Suppressor macrophage treated with lipopolysaccharide for 1 hour (primary cell): ENCODE measurements at regions not wholly inside any gene's neighbourhood (a gene's known extent, or its start where the extent isn't known, plus 50 kb on each side); places are given as distances from the start of the nearest gene placed in this dataset.

Experiments used
- DNase-seq, 3 donors: peaks; one replicate each; pipeline ENCODE4 v3.0.0-alpha.2; 2020 to 2022

GRCh38 chr5:23353286-23353685 lies 154.1 kb upstream of the PRDM9 start:
- DNase-seq: no peak

DNA sequence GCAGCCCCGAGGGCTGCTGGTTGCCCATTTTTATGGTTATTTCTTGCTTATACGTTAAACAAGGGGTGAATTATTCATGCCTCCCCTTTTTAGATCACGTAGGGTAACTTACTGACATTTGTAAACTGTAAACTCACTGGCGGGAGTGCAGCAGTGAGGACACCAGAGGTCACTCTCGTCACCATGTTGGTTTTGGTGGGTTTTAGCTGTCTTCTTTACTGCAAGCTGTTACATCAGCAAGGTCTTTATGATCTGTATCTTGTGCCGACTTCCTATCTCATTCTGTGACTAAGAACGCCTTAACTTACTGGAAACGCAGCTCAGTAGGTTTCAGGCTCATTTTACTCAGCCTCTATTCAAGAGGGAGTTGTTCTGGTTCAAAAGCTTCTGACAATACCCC lies 155.0 kb upstream of the PRDM9 start:
- DNase-seq: no peak

- no peak for DNase-seq
Observed at GRCh38 chr5:23343121-23343520, 164.3 kb upstream of the PRDM9 start.

- no peak for DNase-seq
Observed at GRCh38 chr5:23332650-23333251, 174.7 kb upstream of the PRDM9 start.

GRCh38 chr5:23330726-23331125 lies 176.7 kb upstream of the PRDM9 start:
- DNase-seq: no peak

- DNase-seq: no peak
Observed at GRCh38 chr5:23319901-23320300, 187.5 kb upstream of the PRDM9 start.

GRCh38 chr5:23318960-23319359 lies 188.4 kb upstream of the PRDM9 start:
- DNase-seq: no peak

GRCh38 chr5:23318166-23318565 lies 189.2 kb upstream of the PRDM9 start:
- DNase-seq: no peak

- no peak for DNase-seq
Observed at GRCh38 chr5:23316060-23316591, 191.3 kb upstream of the PRDM9 start.

DNA sequence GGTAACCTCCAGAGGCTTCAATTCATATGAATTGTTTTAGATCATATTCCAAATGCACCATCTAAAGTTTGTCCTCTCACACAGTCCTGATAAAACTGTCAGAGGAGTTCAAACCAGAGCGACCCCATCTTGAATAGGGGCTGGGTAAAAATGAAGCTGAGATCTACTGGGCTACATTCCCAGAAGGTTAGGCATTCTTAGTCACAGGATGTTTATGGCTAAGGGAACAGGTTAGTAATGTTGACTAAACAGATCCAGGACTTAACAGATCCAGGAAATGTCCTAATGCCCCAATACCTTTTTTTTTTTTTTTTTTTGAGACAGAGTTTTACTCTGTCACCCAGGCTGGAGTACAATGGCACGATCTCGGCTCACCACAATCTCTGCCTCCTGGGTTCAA lies 192.6 kb upstream of the PRDM9 start:
- no peak for DNase-seq

- no peak for DNase-seq
Observed at GRCh38 chr5:23305055-23305454, 202.4 kb upstream of the PRDM9 start.

- DNase-seq: no peak
Observed at GRCh38 chr5:23303836-23304235, 203.6 kb upstream of the PRDM9 start.

DNA sequence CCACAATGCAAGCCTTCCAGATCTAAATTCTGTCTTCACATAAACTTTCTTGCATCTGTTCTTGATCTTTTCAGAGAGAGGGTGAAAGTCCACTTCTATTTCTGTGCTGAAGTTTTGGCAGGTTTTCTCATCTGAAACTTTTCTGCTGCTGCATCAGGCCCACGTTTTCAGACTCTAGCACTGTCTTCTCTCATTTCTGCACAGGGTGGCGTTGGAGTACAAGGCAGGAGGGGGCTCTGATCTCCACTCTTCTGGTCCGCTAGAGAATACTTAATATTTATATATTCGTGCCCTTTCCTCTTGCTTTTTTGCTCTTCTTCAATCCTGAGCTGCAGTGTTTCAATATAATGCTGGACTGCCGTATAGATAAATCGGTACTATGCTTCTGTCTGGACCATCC lies 204.0 kb upstream of the PRDM9 start:
- no peak for DNase-seq

- no peak for DNase-seq
Observed at GRCh38 chr5:23302438-23302837, 205.0 kb upstream of the PRDM9 start.

DNA sequence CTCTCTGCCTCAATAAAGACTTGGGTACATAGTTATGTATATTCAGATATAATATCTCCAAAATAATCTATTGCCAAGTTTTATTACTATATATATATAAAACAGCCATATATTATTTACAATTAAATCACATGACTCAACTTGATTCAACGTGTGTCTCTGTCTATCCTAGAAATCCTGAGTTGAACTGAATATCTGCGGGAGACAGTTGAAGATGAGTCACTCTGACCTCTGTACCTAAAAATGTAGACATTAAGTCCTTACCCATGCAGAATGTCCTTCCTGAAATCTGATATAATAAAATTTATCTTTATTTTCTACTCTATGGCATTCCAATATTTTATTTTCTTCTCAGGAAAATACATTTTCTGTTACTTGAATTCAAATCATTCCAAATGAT lies 218.2 kb upstream of the PRDM9 start:
- DNase-seq: no peak

DNA sequence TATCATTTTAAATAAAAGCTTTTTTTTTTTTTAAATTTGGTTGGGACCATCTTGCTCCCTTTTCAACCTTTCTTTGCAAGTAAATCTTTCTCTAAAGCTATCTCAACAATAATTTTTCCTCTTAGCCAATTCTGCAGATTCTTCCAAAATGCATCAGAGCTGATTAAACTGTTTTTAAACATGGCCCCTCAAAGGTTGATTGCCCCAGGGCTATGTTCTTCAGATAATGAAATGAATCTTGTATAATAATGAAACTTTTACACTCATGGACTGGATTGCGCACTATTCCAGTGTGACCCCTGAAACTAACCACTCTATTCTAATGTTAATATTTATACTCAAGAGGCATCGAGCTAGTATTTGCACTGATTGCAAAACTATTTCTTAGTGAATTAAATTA lies 222.8 kb upstream of the PRDM9 start:
- DNase-seq: no peak

DNA sequence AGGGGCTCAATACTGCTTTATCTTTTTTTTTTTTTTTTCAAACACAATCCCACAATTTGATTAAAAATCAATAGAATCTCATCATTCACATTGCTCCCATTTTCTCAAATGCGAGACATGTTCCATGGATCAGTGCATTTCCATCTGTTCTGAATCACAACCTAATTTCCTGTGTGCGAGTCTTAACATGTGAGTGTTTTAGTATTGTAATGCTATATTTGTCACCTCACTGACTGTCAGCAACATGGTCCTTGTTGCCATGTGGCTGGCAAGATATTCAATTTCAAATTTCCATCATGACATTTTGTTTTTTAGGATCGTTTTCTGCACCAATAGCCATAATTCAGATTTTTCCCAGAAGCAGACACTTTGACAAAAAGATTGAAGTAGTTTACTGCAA lies 233.2 kb upstream of the PRDM9 start:
- no peak for DNase-seq

- no peak for DNase-seq
Observed at GRCh38 chr5:23269981-23270380, 237.4 kb upstream of the PRDM9 start.

GRCh38 chr5:23268136-23268535 lies 239.3 kb upstream of the PRDM9 start:
- no peak for DNase-seq

GRCh38 chr5:23260621-23261020 lies 246.8 kb upstream of the PRDM9 start:
- no peak for DNase-seq

DNA sequence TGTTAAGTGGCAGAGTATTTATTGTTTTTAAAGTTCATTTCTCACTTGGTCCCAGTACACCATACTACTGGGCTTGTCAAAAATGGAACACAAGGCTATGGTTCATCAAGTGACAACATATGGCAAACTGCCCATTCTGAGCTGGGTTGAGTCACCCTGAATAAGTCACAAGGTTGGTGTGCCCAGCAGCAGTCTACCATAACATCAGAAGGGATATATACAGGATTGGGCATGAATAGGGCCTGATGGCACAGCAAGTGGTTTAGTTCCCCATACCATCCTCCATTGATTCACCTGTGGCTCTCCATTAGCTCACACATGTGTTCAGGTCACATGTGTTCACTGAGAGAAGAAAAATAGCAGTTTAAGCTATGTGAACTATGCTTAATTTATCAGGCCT lies 249.8 kb upstream of the PRDM9 start:
- no peak for DNase-seq

DNA sequence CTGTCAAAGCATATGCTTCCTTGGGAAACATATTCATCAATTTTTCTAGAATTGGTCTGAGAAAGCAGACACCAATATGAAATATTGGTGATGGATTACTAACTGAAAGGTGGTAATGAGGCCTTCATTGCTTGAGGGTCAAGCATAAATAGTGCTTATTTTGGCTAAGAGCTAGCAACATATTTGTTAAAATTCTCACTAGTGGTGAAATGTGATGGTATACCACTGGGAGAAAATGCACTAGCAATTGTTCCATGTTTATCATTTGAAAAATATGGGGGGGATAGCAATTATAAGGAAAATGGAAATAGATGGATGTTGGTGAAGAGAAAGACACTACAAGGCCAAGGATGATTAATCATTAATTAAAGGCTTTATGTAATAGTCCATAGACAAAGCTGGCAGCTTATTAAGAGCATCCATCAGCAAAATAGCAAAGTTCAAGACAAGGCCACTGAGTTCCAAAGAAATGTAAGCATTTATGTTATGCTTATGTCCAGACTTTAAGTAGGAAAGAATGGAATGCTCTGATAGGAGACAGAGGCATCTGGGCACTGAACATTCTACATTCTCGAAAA lies 253.7 kb upstream of the PRDM9 start:
- DNase-seq: no peak

GRCh38 chr5:23242891-23243290 lies 264.5 kb upstream of the PRDM9 start:
- DNase-seq: no peak

DNA sequence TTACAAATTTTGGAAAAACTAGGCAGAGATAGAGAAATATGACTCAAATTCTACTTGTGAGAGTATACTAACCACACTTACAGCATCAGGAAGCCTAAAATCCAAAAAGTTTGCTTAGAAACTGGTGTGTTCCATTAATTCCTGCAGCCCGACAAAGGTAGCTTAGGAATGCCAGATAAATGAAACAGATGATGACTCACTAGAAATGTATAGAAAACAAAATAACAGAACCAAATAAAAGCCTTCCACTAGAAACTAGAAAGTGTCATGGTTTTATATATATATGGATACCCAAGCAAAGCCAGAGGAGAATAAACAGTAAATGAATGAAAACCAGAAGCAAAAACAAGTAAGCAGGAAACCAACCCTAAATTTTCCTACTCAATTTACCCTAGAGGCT lies 272.2 kb upstream of the PRDM9 start:
- DNase-seq: no peak

DNA sequence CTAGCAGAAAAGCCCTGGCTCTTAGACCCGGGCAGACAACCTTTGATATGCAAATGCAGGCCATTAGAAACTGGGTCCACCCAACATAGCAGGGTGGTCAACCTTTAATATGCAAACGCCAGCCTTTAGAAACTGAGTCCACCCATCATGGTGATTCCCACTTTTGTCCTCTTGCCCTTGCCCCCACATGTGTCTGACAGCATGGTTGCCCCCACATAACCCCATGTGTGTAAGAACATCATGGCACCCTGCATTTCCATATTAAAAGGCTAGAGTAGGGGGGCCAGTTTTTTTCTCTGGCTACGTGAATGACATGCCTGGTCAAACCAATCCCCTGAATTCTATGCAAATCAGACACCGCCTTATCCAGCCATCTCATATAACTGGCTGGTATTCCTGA lies 273.2 kb upstream of the PRDM9 start:
- DNase-seq: no peak
